Mammary epithelial cell (primary cell): ENCODE measurements at regions not wholly inside any gene's neighbourhood (a gene's known extent, or its start where the extent isn't known, plus 50 kb on each side); places are given as distances from the start of the nearest gene placed in this dataset.

Experiments used
- EZH2 ChIP-seq: IDR thresholded peaks from 2 replicates; pipeline ENCODE4 v1.6.1; 2012; ENCODE audit warnings: low read length, inconsistent platforms, borderline replicate concordance
- TF ChIP-seq, protein P1 (sequence below), 2 donors: IDR thresholded peaks in 1 of 2; conservative IDR thresholded peaks in 1 of 2; 2 replicates each; pipeline ENCODE4 v1.5.1; 2011 to 2012; ENCODE audit warnings: inconsistent platforms in 2 of 2, low read length in 2 of 2, mild to moderate bottlenecking in 2 of 2, control low read depth in 1 of 2, low read depth in 1 of 2; ENCODE audit not compliant: insufficient read depth in 1 of 2; ENCODE audit errors: extremely low read depth in 1 of 2

DNA sequence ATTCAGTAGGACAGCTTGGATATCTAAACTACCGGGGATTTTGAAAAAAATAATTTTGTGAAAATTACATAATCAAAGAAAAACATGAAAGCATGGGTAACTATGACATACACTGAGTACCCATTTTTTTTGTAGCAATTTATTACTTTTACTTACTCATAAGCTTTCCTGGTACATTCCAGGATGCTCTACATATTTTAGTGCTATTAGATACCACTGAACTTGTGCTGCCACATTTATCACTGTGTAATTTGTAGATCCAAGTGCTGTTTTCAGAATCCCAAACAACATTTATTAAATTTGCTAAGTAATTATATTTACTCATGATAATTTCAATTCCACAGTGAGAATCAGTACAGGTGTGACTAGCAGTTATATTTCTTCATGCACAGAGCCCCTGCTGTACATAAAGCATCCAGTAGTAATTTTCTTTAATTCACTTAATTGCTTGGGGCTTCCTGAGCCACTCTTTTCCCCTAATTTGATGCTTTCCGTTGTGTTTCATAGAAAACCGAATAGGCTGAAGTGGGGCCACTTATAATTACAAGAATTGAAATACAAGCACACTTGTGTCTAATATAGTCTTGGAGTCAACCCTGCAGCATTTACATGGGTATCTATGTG, 2254.4 kb downstream of the ARAP2 start:
- TF ChIP-seq, protein P1, sequence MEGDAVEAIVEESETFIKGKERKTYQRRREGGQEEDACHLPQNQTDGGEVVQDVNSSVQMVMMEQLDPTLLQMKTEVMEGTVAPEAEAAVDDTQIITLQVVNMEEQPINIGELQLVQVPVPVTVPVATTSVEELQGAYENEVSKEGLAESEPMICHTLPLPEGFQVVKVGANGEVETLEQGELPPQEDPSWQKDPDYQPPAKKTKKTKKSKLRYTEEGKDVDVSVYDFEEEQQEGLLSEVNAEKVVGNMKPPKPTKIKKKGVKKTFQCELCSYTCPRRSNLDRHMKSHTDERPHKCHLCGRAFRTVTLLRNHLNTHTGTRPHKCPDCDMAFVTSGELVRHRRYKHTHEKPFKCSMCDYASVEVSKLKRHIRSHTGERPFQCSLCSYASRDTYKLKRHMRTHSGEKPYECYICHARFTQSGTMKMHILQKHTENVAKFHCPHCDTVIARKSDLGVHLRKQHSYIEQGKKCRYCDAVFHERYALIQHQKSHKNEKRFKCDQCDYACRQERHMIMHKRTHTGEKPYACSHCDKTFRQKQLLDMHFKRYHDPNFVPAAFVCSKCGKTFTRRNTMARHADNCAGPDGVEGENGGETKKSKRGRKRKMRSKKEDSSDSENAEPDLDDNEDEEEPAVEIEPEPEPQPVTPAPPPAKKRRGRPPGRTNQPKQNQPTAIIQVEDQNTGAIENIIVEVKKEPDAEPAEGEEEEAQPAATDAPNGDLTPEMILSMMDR (conservative IDR thresholded peaks at IDR 0.05 in 1 of 2, IDR thresholded peaks at IDR 0.05 in 1 of 2; ENCODE audit: extremely low read depth in 1 of 2, insufficient read depth in 1 of 2, low read depth in 1 of 2, low read length in 2 of 2) = no peak
- TF ChIP-seq EZH2 = no peak
